ENCODE measurements at regions not wholly inside any gene's neighbourhood (a gene's known extent, or its start where the extent isn't known, plus 50 kb on each side); places are given as distances from the start of the nearest gene placed in this dataset.

- Mint-ChIP-seq H3K27ac (no peak overlapping the region), H3K4me3 (no peak overlapping the region), H3K36me3 (no peaks in the 10 kb centered on the region), H3K9me3 (peaks cover 0 to 6% of the 10 kb centered on the region in 2 donors), H3K27me3 (peaks cover 5 to 6% of the 10 kb centered on the region in 2 donors), H3K4me1 (no peaks in the 10 kb centered on the region)
- DNase-seq (no peak), ATAC-seq (replicated peaks) (no peak)
These were observed 143.4 kb downstream of the CTTN start for GRCh38 chr11:70541699-70542098.

DNA sequence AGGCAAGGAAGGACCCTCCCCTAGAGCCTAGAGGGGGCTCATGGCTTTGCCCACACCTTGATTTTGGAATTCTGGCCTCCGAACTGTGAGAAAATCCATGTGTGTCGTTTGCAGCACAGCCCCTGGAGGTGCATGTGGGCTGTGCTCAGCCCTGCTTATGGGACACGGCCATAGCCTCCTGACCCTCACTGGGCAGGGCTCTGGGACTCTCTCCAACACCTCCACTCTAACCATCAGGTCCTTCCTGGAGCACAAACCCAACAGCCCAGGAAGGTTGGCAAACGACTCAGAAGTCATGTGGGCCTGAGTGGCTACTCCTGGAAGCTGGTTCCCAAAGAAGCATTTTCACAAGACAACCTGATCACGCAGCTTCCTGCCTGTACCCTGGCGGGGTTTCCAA lies 144.1 kb downstream of the CTTN start:
- no peak overlapping the region for H3K27ac Mint-ChIP-seq

GRCh38 chr11:70542811-70543210 lies 144.5 kb downstream of the CTTN start:
- Mint-ChIP-seq H3K27me3 (peaks cover 12% of the 10 kb centered on the region in 2 donors), H3K36me3 (no peaks in the 10 kb centered on the region), H3K9me3 (peaks cover 0 to 6% of the 10 kb centered on the region in 2 donors), H3K4me1 (no peaks in the 10 kb centered on the region), H3K4me3 (no peak overlapping the region), H3K27ac (no peak overlapping the region)
- DNase-seq (no peak), ATAC-seq (replicated peaks) (no peak)

More for the DNA sequence above, 144.1 kb downstream of the CTTN start:
- ATAC-seq (replicated peaks) (no peak), DNase-seq (no peak)
- Mint-ChIP-seq H3K9me3 (peaks cover 0 to 6% of the 10 kb centered on the region in 2 donors), H3K36me3 (no peaks in the 10 kb centered on the region), H3K27me3 (peaks cover 11 to 12% of the 10 kb centered on the region in 2 donors), H3K4me3 (no peak overlapping the region), H3K4me1 (no peaks in the 10 kb centered on the region)

GRCh38 chr11:70543611-70544010 lies 145.3 kb downstream of the CTTN start:
- H3K4me1 Mint-ChIP-seq = no peaks in the 10 kb centered on the region
- peaks cover 0 to 6% of the 10 kb centered on the region in 2 donors for H3K9me3 Mint-ChIP-seq
- ATAC-seq (replicated peaks) (no peak), DNase-seq (no peak)
- H3K27ac Mint-ChIP-seq = no peak overlapping the region
- no peaks in the 10 kb centered on the region for H3K36me3 Mint-ChIP-seq
- peaks cover 19 to 20% of the 10 kb centered on the region in 2 donors for H3K27me3 Mint-ChIP-seq
- no peak overlapping the region for H3K4me3 Mint-ChIP-seq

DNA sequence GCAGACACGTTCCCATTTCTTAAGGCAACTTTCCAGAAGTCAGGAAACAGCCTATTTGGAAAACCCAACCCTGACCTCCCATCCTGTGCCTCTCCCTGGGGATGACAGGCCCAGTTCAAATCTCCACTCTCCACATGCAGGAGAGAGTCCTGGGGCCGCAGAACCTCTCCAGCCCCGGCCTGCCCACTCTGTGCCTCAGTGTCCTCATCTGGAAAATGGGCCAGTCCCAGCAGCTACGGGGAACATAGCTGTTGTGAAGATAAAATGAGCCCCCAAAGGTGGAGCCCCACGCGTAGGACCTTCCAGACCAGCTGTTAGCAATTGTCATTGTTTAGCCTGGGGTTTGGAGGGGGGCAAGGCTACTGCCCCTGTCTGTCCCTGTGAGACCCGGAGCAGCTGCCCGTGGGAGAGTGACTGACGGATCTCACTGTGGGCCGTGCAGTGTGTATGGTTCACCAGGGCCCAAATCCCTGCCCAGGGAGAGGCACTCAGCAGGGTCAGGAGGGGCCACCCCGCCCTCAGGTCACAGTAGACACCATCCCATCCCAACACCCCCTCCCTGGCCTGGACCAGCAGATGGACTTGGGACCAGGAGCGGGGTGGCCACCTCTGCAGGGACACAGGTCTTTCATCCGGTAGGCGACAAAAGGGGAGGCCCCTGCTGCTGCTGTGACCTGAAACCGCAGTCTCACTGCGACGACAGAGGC lies 145.9 kb downstream of the CTTN start:
- Mint-ChIP-seq H3K27ac (no peak overlapping the region), H3K4me3 (no peak overlapping the region), H3K36me3 (no peaks in the 10 kb centered on the region), H3K27me3 (peaks cover 19 to 20% of the 10 kb centered on the region in 2 donors), H3K4me1 (no peaks in the 10 kb centered on the region), H3K9me3 (peaks cover 0 to 6% of the 10 kb centered on the region in 2 donors)
- DNase-seq (no peak), ATAC-seq (replicated peaks) (no peak)

GRCh38 chr11:70544774-70545609 lies 146.7 kb downstream of the CTTN start:
- no peaks in the 10 kb centered on the region for H3K36me3 Mint-ChIP-seq
- no peak for DNase-seq
- peaks cover 0 to 6% of the 10 kb centered on the region in 2 donors for H3K9me3 Mint-ChIP-seq
- no peak for ATAC-seq (replicated peaks)
- no peak overlapping the region for H3K4me3 Mint-ChIP-seq
- peaks cover 19 to 20% of the 10 kb centered on the region in 2 donors for H3K27me3 Mint-ChIP-seq
- no peak overlapping the region for H3K27ac Mint-ChIP-seq
- no peaks in the 10 kb centered on the region for H3K4me1 Mint-ChIP-seq

DNA sequence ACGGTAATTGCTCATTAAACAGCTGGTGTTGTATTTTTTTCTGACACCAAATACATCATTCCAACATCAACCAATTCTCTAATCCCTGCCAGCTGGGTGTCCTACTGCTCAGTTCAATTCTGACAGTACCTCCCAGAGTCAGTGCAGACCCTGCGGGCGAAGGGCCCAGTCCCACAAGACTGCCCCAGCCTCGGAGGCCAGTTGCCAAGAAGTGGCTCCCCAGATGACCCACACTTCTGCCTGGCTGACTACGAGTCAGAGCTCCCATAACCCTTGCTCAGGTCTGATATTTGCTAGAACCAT lies 147.2 kb downstream of the CTTN start:
- Mint-ChIP-seq H3K36me3 (no peaks in the 10 kb centered on the region), H3K9me3 (peaks cover 0 to 6% of the 10 kb centered on the region in 2 donors), H3K27ac (no peak overlapping the region), H3K27me3 (peaks cover 19 to 20% of the 10 kb centered on the region in 2 donors), H3K4me1 (no peaks in the 10 kb centered on the region), H3K4me3 (no peak overlapping the region)
- ATAC-seq (replicated peaks) = no peak
- no peak for DNase-seq

DNA sequence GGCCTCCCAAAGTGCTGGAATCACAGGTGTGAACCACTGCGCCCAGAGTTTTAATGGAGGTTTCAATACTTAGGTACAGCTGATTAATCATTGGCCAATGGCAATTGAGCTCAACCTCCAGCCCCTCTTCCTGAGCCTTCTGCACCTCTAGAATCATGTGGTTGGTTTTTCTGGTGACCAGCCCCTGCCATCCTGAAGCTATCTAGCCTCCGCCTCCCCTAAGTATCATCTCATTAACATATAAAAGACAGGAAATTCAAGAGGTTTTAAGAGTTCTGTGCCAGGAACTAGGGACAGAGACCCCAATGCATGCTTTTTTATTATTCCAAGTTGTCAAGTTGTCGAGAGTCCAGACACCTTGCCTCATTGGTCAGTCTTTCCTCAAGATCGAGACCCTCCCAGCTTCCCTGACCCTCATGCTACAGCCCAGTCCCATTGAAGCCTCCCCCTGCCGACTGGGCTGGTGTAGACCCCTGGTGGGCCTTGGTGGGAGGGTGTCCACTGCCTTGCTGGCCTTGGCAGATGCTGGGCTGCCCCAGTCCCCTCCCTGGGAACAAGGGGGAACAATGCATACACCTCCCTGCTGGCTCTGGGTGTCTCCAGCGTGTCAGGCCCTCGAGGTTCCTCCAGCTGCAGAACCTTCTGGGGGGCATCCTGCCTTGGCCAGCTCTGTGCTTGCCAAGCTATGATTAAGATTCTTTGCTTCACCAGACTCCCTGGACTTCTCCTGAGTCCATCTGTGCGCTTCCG lies 148.0 kb downstream of the CTTN start:
- H3K4me3 Mint-ChIP-seq = no peak overlapping the region
- no peaks in the 10 kb centered on the region for H3K36me3 Mint-ChIP-seq
- H3K9me3 Mint-ChIP-seq = peaks cover 0 to 1% of the 10 kb centered on the region in 2 donors
- DNase-seq (no peak), ATAC-seq (replicated peaks) (no peak)
- no peak overlapping the region for H3K27ac Mint-ChIP-seq
- peaks cover 19 to 20% of the 10 kb centered on the region in 2 donors for H3K27me3 Mint-ChIP-seq
- no peaks in the 10 kb centered on the region for H3K4me1 Mint-ChIP-seq

DNA sequence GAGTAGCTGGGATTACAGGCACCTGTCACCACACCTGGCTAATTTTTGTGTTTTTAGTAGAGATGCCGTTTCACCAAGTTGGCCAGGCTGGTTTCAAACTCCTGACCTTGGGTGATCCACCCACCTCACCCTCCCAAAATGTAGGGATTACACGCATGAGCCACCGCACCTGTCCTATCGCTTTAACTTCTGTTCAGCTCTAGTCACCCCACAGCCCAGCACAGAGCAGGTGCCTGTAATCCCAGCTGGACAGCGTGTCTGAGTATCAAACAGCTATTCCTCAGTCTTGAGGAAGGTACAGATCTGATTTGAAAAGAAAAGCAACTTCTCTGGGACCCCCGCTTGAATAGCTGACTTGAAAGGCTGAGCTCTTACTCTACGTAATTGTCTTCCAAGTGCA lies 149.1 kb downstream of the CTTN start:
- H3K27ac Mint-ChIP-seq = no peak overlapping the region
- no peaks in the 10 kb centered on the region for H3K4me1 Mint-ChIP-seq
- DNase-seq (no peak), ATAC-seq (replicated peaks) (no peak)
- no peaks in the 10 kb centered on the region for H3K36me3 Mint-ChIP-seq
- no peaks in the 10 kb centered on the region for H3K9me3 Mint-ChIP-seq
- H3K4me3 Mint-ChIP-seq = no peak overlapping the region
- H3K27me3 Mint-ChIP-seq = peaks cover 19 to 20% of the 10 kb centered on the region in 2 donors

DNA sequence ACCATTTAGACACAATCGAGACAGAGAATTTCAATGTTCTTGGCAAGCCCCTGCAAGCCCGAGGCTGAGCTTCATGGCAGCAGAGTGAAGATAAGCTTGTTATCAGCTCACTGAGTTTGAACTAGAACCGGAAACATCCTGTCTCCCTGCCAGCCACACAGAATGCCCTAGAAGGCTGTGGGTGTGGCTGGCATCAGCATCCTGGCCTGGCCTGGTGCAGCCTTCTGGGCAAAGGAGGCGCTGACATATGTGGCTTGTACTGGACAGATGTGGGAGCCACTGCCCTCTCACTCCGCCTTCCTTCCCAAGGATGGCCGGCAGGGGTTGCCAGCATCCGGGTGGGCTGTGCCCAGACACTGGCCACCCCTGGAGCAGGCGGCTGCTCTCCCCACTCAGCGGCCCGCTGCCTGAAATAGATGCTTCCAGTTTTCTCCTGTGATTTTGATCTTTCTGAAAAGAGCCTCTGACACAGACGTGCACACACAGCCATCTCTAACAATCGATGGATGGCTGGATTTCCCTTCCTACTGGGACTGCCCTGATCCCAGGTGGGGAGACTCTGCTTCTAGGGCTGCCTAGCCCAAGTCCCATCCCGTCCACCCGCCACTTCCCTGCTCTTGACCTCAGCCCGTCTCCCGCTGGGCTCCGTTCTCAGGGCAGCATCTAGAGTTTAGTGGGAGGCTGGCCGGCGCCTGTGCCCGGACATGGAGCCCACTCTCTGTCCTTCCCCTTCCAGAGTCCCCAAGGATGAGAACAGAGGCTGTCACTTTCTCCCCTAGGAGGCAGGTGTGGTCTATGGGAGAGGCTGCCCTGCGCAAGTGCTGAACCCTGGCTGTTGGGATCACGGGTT lies 149.7 kb downstream of the CTTN start:
- ATAC-seq (replicated peaks) (no peak), DNase-seq (no peak)
- Mint-ChIP-seq H3K27ac (no peak overlapping the region), H3K27me3 (peaks cover 19 to 20% of the 10 kb centered on the region in 2 donors), H3K4me1 (no peaks in the 10 kb centered on the region), H3K36me3 (no peaks in the 10 kb centered on the region), H3K4me3 (no peak overlapping the region), H3K9me3 (no peaks in the 10 kb centered on the region)

- Mint-ChIP-seq H3K4me1 (no peaks in the 10 kb centered on the region), H3K27ac (no peak overlapping the region), H3K9me3 (no peaks in the 10 kb centered on the region), H3K36me3 (no peaks in the 10 kb centered on the region), H3K4me3 (no peak overlapping the region), H3K27me3 (peaks cover 19 to 20% of the 10 kb centered on the region in 2 donors)
- ATAC-seq (replicated peaks) = no peak
- DNase-seq = no peak
These were observed 150.6 kb downstream of the CTTN start for GRCh38 chr11:70548976-70549375.

- Mint-ChIP-seq H3K4me1 (no peaks in the 10 kb centered on the region), H3K36me3 (no peaks in the 10 kb centered on the region), H3K27me3 (peaks cover 19 to 20% of the 10 kb centered on the region in 2 donors), H3K27ac (no peak overlapping the region), H3K4me3 (no peak overlapping the region), H3K9me3 (no peaks in the 10 kb centered on the region)
- DNase-seq (no peak), ATAC-seq (replicated peaks) (no peak)
These were observed 151.1 kb downstream of the CTTN start for GRCh38 chr11:70549386-70549785.

DNA sequence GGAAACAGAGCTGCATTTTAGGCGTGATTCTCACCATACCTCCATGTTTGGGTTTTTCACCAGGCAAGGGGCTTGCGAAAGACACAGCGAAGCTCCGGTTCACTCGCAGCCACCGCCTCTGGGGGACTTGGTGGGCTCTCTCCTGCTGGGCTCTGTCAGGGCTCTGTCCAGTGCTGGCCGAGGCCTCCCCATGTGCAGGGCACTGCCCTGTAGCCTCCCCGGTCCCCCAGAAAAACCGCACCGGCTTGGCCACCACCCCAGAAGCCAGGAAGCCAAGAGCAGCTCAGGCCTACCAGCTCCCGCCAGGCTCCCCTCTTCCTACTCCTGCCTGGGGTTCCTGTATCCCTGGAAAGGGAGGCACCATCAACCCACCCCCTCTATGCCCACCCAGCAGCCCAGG lies 151.5 kb downstream of the CTTN start:
- no peaks in the 10 kb centered on the region for H3K4me1 Mint-ChIP-seq
- no peak for ATAC-seq (replicated peaks)
- H3K36me3 Mint-ChIP-seq = no peaks in the 10 kb centered on the region
- peaks cover 19 to 22% of the 10 kb centered on the region in 2 donors for H3K27me3 Mint-ChIP-seq
- H3K27ac Mint-ChIP-seq = no peak overlapping the region
- DNase-seq = no peak
- no peaks in the 10 kb centered on the region for H3K9me3 Mint-ChIP-seq
- no peak overlapping the region for H3K4me3 Mint-ChIP-seq

All from stimulated activated naive B cell treated with anti-CD40 and anti-IgM and Interleukin-4, amounts not matched to agents 10 μg/mL and 1 μg/mL and 100 μg/mL, for 72 hours (primary cell).